HEK293 (cell line): ENCODE measurements at regions not wholly inside any gene's neighbourhood (a gene's known extent, or its start where the extent isn't known, plus 50 kb on each side); places are given as distances from the start of the nearest gene placed in this dataset.
A peak's percentile ranks its signal among the peaks of the same experiment; 100 is the strongest.

Experiments
- GLIS1 ChIP-seq: fragments of 450-650 bp; formaldehyde crosslinking; IDR thresholded peaks from 2 replicates; pipeline ENCODE4 v1.5.1; 2016; ENCODE audit warnings: missing biosample characterization, missing genetic modification characterization
- IKZF3 ChIP-seq: fragments of 450-650 bp; IDR thresholded peaks from 2 replicates; pipeline ENCODE4 v1.5.0; 2018; ENCODE audit warnings: missing biosample characterization, mild to moderate bottlenecking, missing genetic modification characterization, moderate library complexity
- OSR2 ChIP-seq: fragments of 450-650 bp; formaldehyde crosslinking; IDR thresholded peaks from 2 replicates; pipeline ENCODE4 v1.5.1; 2016; ENCODE audit warnings: missing biosample characterization, missing genetic modification characterization
- SALL2 ChIP-seq: fragments of 450-650 bp; formaldehyde crosslinking; IDR thresholded peaks from 2 replicates; pipeline ENCODE4 v1.5.0; 2017; ENCODE audit warnings: missing biosample characterization, mild to moderate bottlenecking, missing genetic modification characterization, borderline replicate concordance
- SP3 ChIP-seq: fragments of 450-650 bp; formaldehyde crosslinking; IDR thresholded peaks from 2 replicates; pipeline ENCODE4 v1.5.1; 2016; ENCODE audit warnings: missing biosample characterization, missing genetic modification characterization
- YY1 ChIP-seq: fragments of 450-650 bp; formaldehyde crosslinking; IDR thresholded peaks from 2 replicates; pipeline ENCODE4 v1.5.1; 2018; ENCODE audit warnings: missing biosample characterization, missing genetic modification characterization
- ZFP3 ChIP-seq: fragments of 450-650 bp; formaldehyde crosslinking; IDR thresholded peaks from 2 replicates; pipeline ENCODE4 v1.5.1; 2016; ENCODE audit warnings: low read depth, missing biosample characterization, missing genetic modification characterization
- ZFP69B ChIP-seq: fragments of 450-650 bp; formaldehyde crosslinking; IDR thresholded peaks from 2 replicates; pipeline ENCODE4 v1.5.1; 2016; ENCODE audit warnings: missing biosample characterization, missing genetic modification characterization
- ZIC2 ChIP-seq: fragments of 450-650 bp; formaldehyde crosslinking; IDR thresholded peaks from 2 replicates; pipeline ENCODE4 v1.5.1; 2016; ENCODE audit warnings: missing biosample characterization, missing genetic modification characterization
- ZNF140 ChIP-seq: fragments of 450-650 bp; formaldehyde crosslinking; IDR thresholded peaks from 2 replicates; pipeline ENCODE4 v1.5.1; 2016; ENCODE audit warnings: missing biosample characterization, missing genetic modification characterization
- ZNF174 ChIP-seq: fragments of 450-650 bp; formaldehyde crosslinking; IDR thresholded peaks from 2 replicates; pipeline ENCODE4 v1.5.0; 2017; ENCODE audit warnings: missing biosample characterization, mild to moderate bottlenecking, missing genetic modification characterization
- ZNF221 ChIP-seq: fragments of 450-650 bp; formaldehyde crosslinking; IDR thresholded peaks from 2 replicates; pipeline ENCODE4 v1.5.1; 2017; ENCODE audit warnings: missing biosample characterization, missing genetic modification characterization, borderline replicate concordance
- ZNF274 ChIP-seq, 2 experiments: fragments of 200-500 bp in 1 of 2; fragments of 450-650 bp in 1 of 2; sonication (Bioruptor generic) in 1 of 2; formaldehyde crosslinking in 1 of 2; IDR thresholded peaks; 2 replicates each; pipeline versions ENCODE4 v1.5.1 to v1.6.1; 2014 to 2016; ENCODE audit warnings: borderline replicate concordance in 1 of 2, inconsistent platforms in 1 of 2, low read length in 1 of 2, missing biosample characterization in 1 of 2, missing genetic modification characterization in 1 of 2
- ZNF292 ChIP-seq: fragments of 450-650 bp; formaldehyde crosslinking; IDR thresholded peaks from 2 replicates; pipeline ENCODE4 v1.5.1; 2016; ENCODE audit warnings: low read depth, missing biosample characterization, missing genetic modification characterization, borderline replicate concordance
- ZNF324 ChIP-seq: fragments of 450-650 bp; formaldehyde crosslinking; IDR thresholded peaks from 2 replicates; pipeline ENCODE4 v1.5.1; 2016; ENCODE audit warnings: missing biosample characterization, missing genetic modification characterization
- ZNF335 ChIP-seq: fragments of 450-650 bp; formaldehyde crosslinking; conservative IDR thresholded peaks from 2 replicates; pipeline ENCODE4 v1.5.1; 2016; ENCODE audit warnings: missing biosample characterization, missing genetic modification characterization
- ZNF341 ChIP-seq: fragments of 450-650 bp; formaldehyde crosslinking; IDR thresholded peaks from 2 replicates; pipeline ENCODE4; 2016; ENCODE audit warnings: low read depth, missing biosample characterization, missing genetic modification characterization
- ZNF350 ChIP-seq: fragments of 450-650 bp; formaldehyde crosslinking; IDR thresholded peaks from 2 replicates; pipeline ENCODE4 v1.5.0; 2017; ENCODE audit warnings: missing biosample characterization, mild to moderate bottlenecking, missing genetic modification characterization
- ZNF354C ChIP-seq: fragments of 450-650 bp; formaldehyde crosslinking; IDR thresholded peaks from 2 replicates; pipeline ENCODE4 v1.5.1; 2016; ENCODE audit warnings: missing biosample characterization, missing genetic modification characterization, low read depth, borderline replicate concordance
- ZNF529 ChIP-seq: fragments of 450-650 bp; formaldehyde crosslinking; IDR thresholded peaks from 2 replicates; pipeline ENCODE4 v1.5.1; 2017; ENCODE audit warnings: missing genetic modification characterization, missing biosample characterization; ENCODE audit not compliant: insufficient replicate concordance
- ZNF530 ChIP-seq: fragments of 450-650 bp; formaldehyde crosslinking; IDR thresholded peaks from 2 replicates; pipeline ENCODE4 v1.5.1; 2016; ENCODE audit warnings: low read depth, missing biosample characterization, missing genetic modification characterization
- ZNF585B ChIP-seq: fragments of 450-650 bp; formaldehyde crosslinking; IDR thresholded peaks from 2 replicates; pipeline ENCODE4 v1.5.1; 2016; ENCODE audit warnings: missing biosample characterization, missing genetic modification characterization
- ZNF610 ChIP-seq: fragments of 450-650 bp; formaldehyde crosslinking; IDR thresholded peaks from 2 replicates; pipeline ENCODE4 v1.5.1; 2016; ENCODE audit warnings: missing biosample characterization, missing genetic modification characterization, borderline replicate concordance
- ZNF621 ChIP-seq: fragments of 450-650 bp; formaldehyde crosslinking; IDR thresholded peaks from 2 replicates; pipeline ENCODE4 v1.5.1; 2017; ENCODE audit warnings: missing biosample characterization, missing genetic modification characterization
- ZNF624 ChIP-seq: fragments of 450-650 bp; formaldehyde crosslinking; IDR thresholded peaks from 2 replicates; pipeline ENCODE4 v1.5.1; 2017; ENCODE audit warnings: missing biosample characterization, missing genetic modification characterization
- ZNF654 ChIP-seq: fragments of 450-650 bp; formaldehyde crosslinking; IDR thresholded peaks from 2 replicates; pipeline ENCODE4 v1.5.1; 2016; ENCODE audit warnings: low read depth, missing biosample characterization, missing genetic modification characterization
- ZNF660 ChIP-seq: fragments of 450-650 bp; IDR thresholded peaks from 2 replicates; pipeline ENCODE4 v1.5.1; 2018; ENCODE audit warnings: missing biosample characterization, mild to moderate bottlenecking, missing genetic modification characterization
- ZNF747 ChIP-seq: fragments of 450-650 bp; formaldehyde crosslinking; IDR thresholded peaks from 2 replicates; pipeline ENCODE4 v1.5.1; 2016; ENCODE audit warnings: missing biosample characterization, missing genetic modification characterization
- ZNF776 ChIP-seq: fragments of 450-650 bp; formaldehyde crosslinking; IDR thresholded peaks from 2 replicates; pipeline ENCODE4 v1.5.0; 2017; ENCODE audit warnings: missing biosample characterization, missing genetic modification characterization, borderline replicate concordance
- TF ChIP-seq, protein P1 (sequence below): fragments of 450-650 bp; formaldehyde crosslinking; IDR thresholded peaks from 2 replicates; pipeline ENCODE4 v1.5.1; 2017; ENCODE audit warnings: missing biosample characterization, missing genetic modification characterization
- TF ChIP-seq, protein P2 (sequence below): fragments of 450-650 bp; formaldehyde crosslinking; IDR thresholded peaks from 2 replicates; pipeline ENCODE4; 2016; ENCODE audit warnings: missing biosample characterization, missing genetic modification characterization
- TF ChIP-seq, protein P3 (sequence below): fragments of 450-650 bp; formaldehyde crosslinking; optimal IDR thresholded peaks from 2 replicates; pipeline ENCODE3; 2016; ENCODE audit warnings: missing biosample characterization, mild to moderate bottlenecking, missing genetic modification characterization
- TF ChIP-seq, protein P4 (sequence below): fragments of 450-650 bp; formaldehyde crosslinking; IDR thresholded peaks from 2 replicates; pipeline ENCODE4 v1.5.1; 2016; ENCODE audit warnings: missing biosample characterization, missing genetic modification characterization

DNA sequence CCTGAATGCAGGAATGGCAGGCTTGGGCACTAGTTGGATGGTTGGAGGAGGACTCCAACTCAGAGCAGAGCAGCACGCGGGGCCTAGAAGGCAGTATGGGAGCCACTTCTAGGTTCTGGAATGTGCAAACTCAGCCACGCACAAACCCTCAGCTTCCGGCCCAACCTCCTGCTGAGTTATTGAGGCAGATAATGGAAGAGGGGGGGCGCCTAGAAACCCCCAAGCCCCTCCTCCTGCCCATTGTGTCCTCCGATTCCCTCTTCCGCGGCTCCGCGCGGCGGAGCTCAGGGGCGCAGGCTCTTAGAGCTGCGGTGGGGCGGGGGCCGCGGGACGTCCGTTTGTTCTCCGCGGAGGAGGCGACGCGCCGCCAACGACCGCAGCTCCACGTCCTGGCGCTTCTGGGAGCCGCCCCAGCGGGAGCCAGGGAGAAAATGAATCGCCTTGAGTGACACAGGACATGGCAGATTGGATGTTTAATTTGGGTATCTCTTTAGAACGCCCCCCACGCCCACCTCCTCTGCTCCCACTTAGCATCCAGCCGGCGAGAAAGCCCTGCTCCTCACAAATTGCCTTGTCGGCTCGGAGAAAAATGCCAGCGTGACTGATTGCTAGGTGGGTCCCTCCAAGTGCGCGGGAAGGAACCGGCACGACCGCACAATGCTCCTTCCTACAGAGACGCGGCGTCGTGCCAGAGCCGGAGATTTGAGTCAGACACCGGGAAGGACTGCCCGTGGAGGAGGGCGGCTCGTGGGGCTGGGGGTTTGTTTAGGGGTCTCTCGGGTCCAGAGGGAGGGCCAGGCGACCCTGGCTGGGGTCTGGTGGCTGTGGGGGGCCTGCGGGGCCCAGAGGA is 144.6 kb downstream of the NECTIN1 start (continued):
- TF ChIP-seq, protein P1, sequence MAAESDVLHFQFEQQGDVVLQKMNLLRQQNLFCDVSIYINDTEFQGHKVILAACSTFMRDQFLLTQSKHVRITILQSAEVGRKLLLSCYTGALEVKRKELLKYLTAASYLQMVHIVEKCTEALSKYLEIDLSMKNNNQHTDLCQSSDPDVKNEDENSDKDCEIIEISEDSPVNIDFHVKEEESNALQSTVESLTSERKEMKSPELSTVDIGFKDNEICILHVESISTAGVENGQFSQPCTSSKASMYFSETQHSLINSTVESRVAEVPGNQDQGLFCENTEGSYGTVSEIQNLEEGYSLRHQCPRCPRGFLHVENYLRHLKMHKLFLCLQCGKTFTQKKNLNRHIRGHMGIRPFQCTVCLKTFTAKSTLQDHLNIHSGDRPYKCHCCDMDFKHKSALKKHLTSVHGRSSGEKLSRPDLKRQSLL: no peak
- no peak for TF ChIP-seq ZNF174 (tag by site-specific recombination)
- no peak for TF ChIP-seq ZNF776 (tag by site-specific recombination)
- no peak for TF ChIP-seq ZNF621 (tag by site-specific recombination)
- TF ChIP-seq ZNF529 (tag by site-specific recombination): no peak
- TF ChIP-seq ZNF530 (tag by site-specific recombination): no peak
- peak; percentile 75 for TF ChIP-seq ZNF341 (tag by site-specific recombination)
- no peak for TF ChIP-seq ZNF324
- peak; percentile 9; the same call in 1 of the 2 replicates for TF ChIP-seq OSR2 (tag by site-specific recombination)
- no peak for TF ChIP-seq ZFP3 (tag by site-specific recombination)
- peak; percentile 57 for TF ChIP-seq ZNF335 (tag by site-specific recombination)
- TF ChIP-seq GLIS1 (tag by site-specific recombination): peak; percentile 85
- no peak for TF ChIP-seq ZNF140 (tag by site-specific recombination)
- TF ChIP-seq ZNF350 (tag by site-specific recombination): no peak
- no peak for TF ChIP-seq ZNF221 (tag by site-specific recombination)
- TF ChIP-seq ZNF624 (tag by site-specific recombination): no peak
- no peak for TF ChIP-seq IKZF3 (tag by site-specific recombination)
- TF ChIP-seq YY1 (tag by site-specific recombination): 0 out of 2 replicates have a peak, but pooled peaks have one; percentile 7
- TF ChIP-seq, protein P2, sequence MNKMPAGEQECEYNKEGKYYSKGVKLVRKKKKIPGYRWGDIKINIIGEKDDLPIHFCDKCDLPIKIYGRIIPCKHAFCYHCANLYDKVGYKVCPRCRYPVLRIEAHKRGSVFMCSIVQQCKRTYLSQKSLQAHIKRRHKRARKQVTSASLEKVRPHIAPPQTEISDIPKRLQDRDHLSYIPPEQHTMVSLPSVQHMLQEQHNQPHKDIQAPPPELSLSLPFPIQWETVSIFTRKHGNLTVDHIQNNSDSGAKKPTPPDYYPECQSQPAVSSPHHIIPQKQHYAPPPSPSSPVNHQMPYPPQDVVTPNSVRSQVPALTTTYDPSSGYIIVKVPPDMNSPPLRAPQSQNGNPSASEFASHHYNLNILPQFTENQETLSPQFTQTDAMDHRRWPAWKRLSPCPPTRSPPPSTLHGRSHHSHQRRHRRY: no peak
- TF ChIP-seq ZIC2: peak; percentile 80
- no peak for TF ChIP-seq ZNF354C (tag by site-specific recombination)
- TF ChIP-seq ZNF747 (tag by site-specific recombination): no peak
- peak; percentile 94 for TF ChIP-seq ZFP69B (tag by site-specific recombination)
- TF ChIP-seq SP3 (tag by site-specific recombination): no peak; the same call in 1 of the 2 replicates
- TF ChIP-seq ZNF585B (tag by site-specific recombination): peak; percentile 92
- TF ChIP-seq, protein P3, sequence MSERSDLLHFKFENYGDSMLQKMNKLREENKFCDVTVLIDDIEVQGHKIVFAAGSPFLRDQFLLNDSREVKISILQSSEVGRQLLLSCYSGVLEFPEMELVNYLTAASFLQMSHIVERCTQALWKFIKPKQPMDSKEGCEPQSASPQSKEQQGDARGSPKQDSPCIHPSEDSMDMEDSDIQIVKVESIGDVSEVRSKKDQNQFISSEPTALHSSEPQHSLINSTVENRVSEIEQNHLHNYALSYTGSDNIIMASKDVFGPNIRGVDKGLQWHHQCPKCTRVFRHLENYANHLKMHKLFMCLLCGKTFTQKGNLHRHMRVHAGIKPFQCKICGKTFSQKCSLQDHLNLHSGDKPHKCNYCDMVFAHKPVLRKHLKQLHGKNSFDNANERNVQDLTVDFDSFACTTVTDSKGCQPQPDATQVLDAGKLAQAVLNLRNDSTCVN (tag by site-specific recombination): peak; percentile 54
- TF ChIP-seq ZNF292 (tag by site-specific recombination): no peak
- TF ChIP-seq ZNF654 (tag by site-specific recombination): no peak
- TF ChIP-seq ZNF660 (tag by site-specific recombination): 0 out of 2 replicates have a peak, but pooled peaks have one; percentile 51
- TF ChIP-seq, protein P4, sequence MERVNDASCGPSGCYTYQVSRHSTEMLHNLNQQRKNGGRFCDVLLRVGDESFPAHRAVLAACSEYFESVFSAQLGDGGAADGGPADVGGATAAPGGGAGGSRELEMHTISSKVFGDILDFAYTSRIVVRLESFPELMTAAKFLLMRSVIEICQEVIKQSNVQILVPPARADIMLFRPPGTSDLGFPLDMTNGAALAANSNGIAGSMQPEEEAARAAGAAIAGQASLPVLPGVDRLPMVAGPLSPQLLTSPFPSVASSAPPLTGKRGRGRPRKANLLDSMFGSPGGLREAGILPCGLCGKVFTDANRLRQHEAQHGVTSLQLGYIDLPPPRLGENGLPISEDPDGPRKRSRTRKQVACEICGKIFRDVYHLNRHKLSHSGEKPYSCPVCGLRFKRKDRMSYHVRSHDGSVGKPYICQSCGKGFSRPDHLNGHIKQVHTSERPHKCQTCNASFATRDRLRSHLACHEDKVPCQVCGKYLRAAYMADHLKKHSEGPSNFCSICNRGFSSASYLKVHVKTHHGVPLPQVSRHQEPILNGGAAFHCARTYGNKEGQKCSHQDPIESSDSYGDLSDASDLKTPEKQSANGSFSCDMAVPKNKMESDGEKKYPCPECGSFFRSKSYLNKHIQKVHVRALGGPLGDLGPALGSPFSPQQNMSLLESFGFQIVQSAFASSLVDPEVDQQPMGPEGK (tag by site-specific recombination): peak; percentile 55; the same call in 1 of the 2 replicates
- no peak for TF ChIP-seq ZNF610
- no peak for TF ChIP-seq SALL2 (tag by site-specific recombination)
- no peak for TF ChIP-seq ZNF274 (IDR thresholded peaks at IDR 0.05; ENCODE audit: low read length)
- no peak for TF ChIP-seq ZNF274 (tag by site-specific recombination; IDR thresholded peaks at IDR 0.05; ENCODE audit: borderline replicate concordance)
